ENCODE measurements at regions not wholly inside any gene's neighbourhood (a gene's known extent, or its start where the extent isn't known, plus 50 kb on each side); places are given as distances from the start of the nearest gene placed in this dataset.

DNA sequence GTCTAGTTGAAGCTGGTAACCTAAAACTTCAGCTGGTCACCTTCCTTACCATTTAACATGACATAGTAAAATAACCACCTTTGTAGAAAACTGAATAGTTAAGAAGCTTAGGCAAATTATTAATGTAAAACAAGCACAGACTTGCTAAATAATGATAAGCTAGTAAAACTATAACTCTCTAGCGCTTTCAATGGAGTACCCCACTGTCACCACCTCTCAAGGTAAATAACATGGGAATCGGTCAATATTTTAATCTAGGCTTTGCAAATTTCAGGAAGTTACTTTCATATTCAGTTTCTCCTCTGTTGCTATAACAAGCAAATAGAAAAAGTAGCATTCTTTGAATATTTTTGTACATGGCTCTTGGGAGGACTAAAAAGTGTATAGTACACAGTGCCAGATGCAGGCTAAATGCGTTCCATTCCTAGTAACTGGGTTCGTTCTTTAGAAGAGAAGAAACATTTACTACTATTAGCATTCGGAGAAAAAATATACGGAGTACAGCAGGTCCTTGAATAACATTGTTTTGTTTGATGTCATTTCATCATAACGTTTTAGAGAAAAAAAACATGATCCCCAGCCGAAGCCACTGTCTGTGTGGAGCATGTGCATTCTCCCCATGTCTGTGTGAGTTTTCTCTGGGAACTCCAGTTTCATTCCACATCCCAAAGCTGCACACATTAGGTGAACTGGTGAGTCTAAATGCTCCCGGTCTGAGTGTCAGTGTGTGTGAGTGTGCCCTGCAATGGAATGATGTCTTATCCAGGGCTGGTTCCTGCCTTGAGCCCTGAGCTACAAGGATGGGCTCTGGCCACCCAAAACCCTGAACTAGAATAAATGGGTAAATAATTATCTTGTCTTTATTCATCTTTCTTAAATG is 52.5 kb downstream of the EPRS1 start:
- no peak for DNase-seq

- no peak for DNase-seq
Observed at GRCh38 chr1:219991919-219992318, 54.4 kb downstream of the EPRS1 start.

- DNase-seq: no peak
Observed at GRCh38 chr1:219991511-219991810, 54.8 kb downstream of the EPRS1 start.

GRCh38 chr1:219990782-219991510 is 55.4 kb downstream of the EPRS1 start:
- peak; percentile 31 for DNase-seq

- no peak for DNase-seq
Observed at GRCh38 chr1:219989766-219990165, 56.5 kb downstream of the EPRS1 start.

DNA sequence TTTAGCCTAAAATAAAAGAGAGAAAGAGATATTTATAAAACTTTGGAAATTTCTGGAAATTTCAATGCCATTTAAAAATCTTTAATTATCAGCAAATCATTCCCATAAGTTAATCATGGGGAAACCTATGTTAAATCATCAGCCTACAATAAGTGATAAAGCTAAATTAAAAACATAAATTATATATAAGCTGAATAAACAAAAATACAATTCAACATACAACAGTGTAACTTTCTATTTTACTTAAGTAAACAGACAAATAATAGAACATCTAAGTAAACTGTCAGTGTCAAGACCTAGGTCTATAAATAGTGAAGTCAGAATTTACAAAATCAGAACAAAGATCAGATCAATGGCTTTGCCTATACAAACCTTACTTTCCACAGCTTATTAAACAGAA is 57.5 kb downstream of the EPRS1 start:
- no peak for DNase-seq

DNA sequence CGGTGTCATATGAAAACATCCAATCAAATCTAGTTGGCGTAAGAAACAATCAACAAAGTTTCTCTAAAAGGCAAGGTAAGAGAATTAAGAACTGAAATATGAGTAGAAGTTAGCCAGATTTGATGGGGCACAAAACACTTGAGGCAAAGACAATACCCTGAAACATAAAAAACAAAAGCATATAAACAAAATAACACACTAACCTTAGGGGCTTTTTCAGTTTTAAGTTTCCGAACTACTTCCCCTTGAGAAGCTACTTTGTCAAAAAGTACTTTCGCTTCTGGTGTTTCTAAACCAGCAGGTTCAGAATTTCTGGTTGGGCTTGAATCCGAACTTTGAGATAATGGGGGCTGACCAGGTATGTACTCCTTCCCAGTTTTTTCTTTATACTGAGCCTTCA is 57.9 kb downstream of the EPRS1 start:
- DNase-seq: no peak

GRCh38 chr1:219987325-219987724 is 59.0 kb upstream of the SLC30A10 start:
- DNase-seq: no peak

DNA sequence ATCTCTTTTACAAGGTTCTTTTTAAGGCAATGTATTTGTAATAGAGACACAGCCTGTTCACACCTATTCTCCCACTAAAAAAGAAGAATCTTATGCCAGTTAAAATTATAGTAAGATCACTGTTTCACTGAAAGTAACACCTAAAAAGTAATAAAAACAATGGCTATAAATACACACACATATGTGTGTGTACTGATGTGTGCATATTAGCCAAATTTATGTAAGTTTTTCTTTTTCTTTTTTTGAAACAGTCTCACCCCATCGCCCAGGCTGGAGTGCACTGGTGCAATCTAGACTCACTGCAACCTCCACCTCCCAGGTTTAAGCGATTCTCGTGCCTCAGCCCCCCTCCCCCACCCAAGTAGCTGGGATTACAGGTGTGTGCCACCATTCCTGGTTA is 56.8 kb upstream of the SLC30A10 start:
- no peak for DNase-seq

All from CD4-positive, alpha-beta T cell treated with Interleukin-17A for 1 hour (primary cell).